ENCODE measurements at regions not wholly inside any gene's neighbourhood (a gene's known extent, or its start where the extent isn't known, plus 50 kb on each side); places are given as distances from the start of the nearest gene placed in this dataset.

GRCh38 chr3:127482216-127483004, 108.1 kb downstream of the TPRA1 start:
- intact Hi-C loops (cut with DNase I), result no loop called here
- H3K4me3 ChIP-seq, result no peak overlapping the region
- no peaks in the 10 kb centered on the region for H3K36me3 ChIP-seq
- ATAC-seq (no peak), DNase-seq (peak in 1 of 3 donors; percentile 37)
- H3K4me1 ChIP-seq, result no peaks in the 10 kb centered on the region
- TF ChIP-seq POLR2A (IDR thresholded peaks at IDR 0.05), result no peak
- no peak for TF ChIP-seq CTCF (IDR thresholded peaks at IDR 0.05)
- no peak overlapping the region for H3K27ac ChIP-seq
- H3K9me3 ChIP-seq, result no peaks in the 10 kb centered on the region
- no peaks in the 10 kb centered on the region for H3K27me3 ChIP-seq
- 76% methylated on average over 10 of the region's 14 CpGs for WGBS (ENCODE audit: insufficient coverage, low coverage, low lambda C conversion rate, missing lambda C conversion rate)

- WGBS (ENCODE audit: insufficient coverage, low coverage, low lambda C conversion rate, missing lambda C conversion rate), result 54% methylated on average over 4 of the region's 9 CpGs
- Histone ChIP-seq H3K9me3 (no peaks in the 10 kb centered on the region), H3K27me3 (no peaks in the 10 kb centered on the region), H3K4me1 (no peaks in the 10 kb centered on the region), H3K36me3 (no peaks in the 10 kb centered on the region), H3K27ac (no peak overlapping the region), H3K4me3 (no peak overlapping the region)
- intact Hi-C loops (cut with DNase I), result no loop called here
- DNase-seq (peak in 1 of 3 donors; percentile 6), ATAC-seq (peak in 1 of 4 donors; percentile 6)
- TF ChIP-seq POLR2A (IDR thresholded peaks at IDR 0.05) (no peak), CTCF (IDR thresholded peaks at IDR 0.05) (no peak)
These were observed 110.2 kb downstream of the TPRA1 start for GRCh38 chr3:127480196-127480954.

- DNase-seq, result no peak
- whole genome bisulfite sequencing (ENCODE audit: insufficient coverage, low coverage, low lambda C conversion rate, missing lambda C conversion rate), result 65% methylated on average over 6 of the region's 12 CpGs
- intact Hi-C loops (cut with DNase I), result no loop called here
- Histone ChIP-seq H3K36me3 (no peaks in the 10 kb centered on the region), H3K9me3 (no peaks in the 10 kb centered on the region), H3K4me1 (no peaks in the 10 kb centered on the region), H3K27ac (no peak overlapping the region), H3K27me3 (no peaks in the 10 kb centered on the region), H3K4me3 (no peak overlapping the region)
- ATAC-seq, result no peak
- no peak for TF ChIP-seq POLR2A (IDR thresholded peaks at IDR 0.05)
- TF ChIP-seq CTCF (IDR thresholded peaks at IDR 0.05), result no peak
These were observed 111.1 kb downstream of the TPRA1 start for GRCh38 chr3:127479449-127479848.

GRCh38 chr3:127478922-127479321, 111.6 kb downstream of the TPRA1 start:
- Histone ChIP-seq H3K27ac (no peak overlapping the region), H3K4me1 (peaks cover 0 to 1% (median 0%) of the 10 kb centered on the region in 4 donors), H3K4me3 (no peak overlapping the region), H3K27me3 (no peaks in the 10 kb centered on the region), H3K9me3 (no peaks in the 10 kb centered on the region), H3K36me3 (no peaks in the 10 kb centered on the region)
- ATAC-seq (no peak), DNase-seq (no peak)
- TF ChIP-seq CTCF (IDR thresholded peaks at IDR 0.05) (no peak), POLR2A (IDR thresholded peaks at IDR 0.05) (no peak)
- WGBS (ENCODE audit: insufficient coverage, low coverage, low lambda C conversion rate, missing lambda C conversion rate), result 83% methylated on average over 4 of the region's 7 CpGs
- intact Hi-C loops (cut with DNase I), result no loop called here
